ENCODE measurements at regions not wholly inside any gene's neighbourhood (a gene's known extent, or its start where the extent isn't known, plus 50 kb on each side); places are given as distances from the start of the nearest gene placed in this dataset.

- TF ChIP-seq CTCF (IDR thresholded peaks at IDR 0.05), result no peak
- TF ChIP-seq TEAD4 (IDR thresholded peaks at IDR 0.05; ENCODE audit: borderline replicate concordance, insufficient read depth), result no peak
Observed at GRCh38 chr10:62669341-62669740, 135.2 kb upstream of the ADO start.

Measured in SK-N-SH (cell line).